ENCODE measurements at regions not wholly inside any gene's neighbourhood (a gene's known extent, or its start where the extent isn't known, plus 50 kb on each side); places are given as distances from the start of the nearest gene placed in this dataset.
A peak's percentile ranks its signal among the peaks of the same experiment; 100 is the strongest.
"Not testable (repeated sequence)": the region's sequence is repeated elsewhere in the genome, so short reads cannot be mapped to it uniquely, and the experiment has no call there.

DNA sequence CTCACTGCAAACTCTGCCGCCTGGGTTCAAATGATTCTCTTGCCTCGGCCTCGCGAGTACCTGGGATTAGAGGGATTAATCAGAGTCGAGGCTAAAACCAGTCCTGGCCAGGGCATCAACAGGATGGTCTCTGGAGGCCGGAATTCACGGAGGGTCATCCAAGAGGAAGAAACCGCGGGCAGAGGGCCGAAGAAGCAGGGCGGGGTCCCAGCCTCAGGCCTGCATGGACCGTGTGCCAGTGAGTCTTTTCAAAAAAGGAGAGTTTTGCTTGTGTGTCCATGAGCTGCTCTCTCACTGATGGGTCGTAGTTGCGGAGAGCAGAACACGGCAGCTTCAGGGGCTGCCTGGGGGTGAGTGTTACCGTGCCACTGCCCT lies 295.1 kb upstream of the ZNF337 start:
- no peaks in the 10 kb centered on the region for H3K27me3 ChIP-seq (replicated peaks; ENCODE audit: control insufficient read depth, insufficient read depth, low read length, poor library complexity, severe bottlenecking)
- H3K36me3 ChIP-seq (ENCODE audit: control insufficient read depth, insufficient read depth, low read length), result no peaks in the 10 kb centered on the region
- no peak overlapping the region for H3K4me3 ChIP-seq (ENCODE audit: insufficient read depth, low read depth, low read length, poor library complexity, severe bottlenecking)
- H3K9me3 ChIP-seq (ENCODE audit: control insufficient read depth, low read length), result no peaks in the 10 kb centered on the region
- H3K27ac ChIP-seq (ENCODE audit: insufficient read depth, low read length, poor library complexity, severe bottlenecking), result no peak overlapping the region
- DNase-seq, result no peak
- H3K4me1 ChIP-seq (ENCODE audit: control insufficient read depth, insufficient read depth, low read length, poor library complexity, severe bottlenecking), result no peaks in the 10 kb centered on the region

DNA sequence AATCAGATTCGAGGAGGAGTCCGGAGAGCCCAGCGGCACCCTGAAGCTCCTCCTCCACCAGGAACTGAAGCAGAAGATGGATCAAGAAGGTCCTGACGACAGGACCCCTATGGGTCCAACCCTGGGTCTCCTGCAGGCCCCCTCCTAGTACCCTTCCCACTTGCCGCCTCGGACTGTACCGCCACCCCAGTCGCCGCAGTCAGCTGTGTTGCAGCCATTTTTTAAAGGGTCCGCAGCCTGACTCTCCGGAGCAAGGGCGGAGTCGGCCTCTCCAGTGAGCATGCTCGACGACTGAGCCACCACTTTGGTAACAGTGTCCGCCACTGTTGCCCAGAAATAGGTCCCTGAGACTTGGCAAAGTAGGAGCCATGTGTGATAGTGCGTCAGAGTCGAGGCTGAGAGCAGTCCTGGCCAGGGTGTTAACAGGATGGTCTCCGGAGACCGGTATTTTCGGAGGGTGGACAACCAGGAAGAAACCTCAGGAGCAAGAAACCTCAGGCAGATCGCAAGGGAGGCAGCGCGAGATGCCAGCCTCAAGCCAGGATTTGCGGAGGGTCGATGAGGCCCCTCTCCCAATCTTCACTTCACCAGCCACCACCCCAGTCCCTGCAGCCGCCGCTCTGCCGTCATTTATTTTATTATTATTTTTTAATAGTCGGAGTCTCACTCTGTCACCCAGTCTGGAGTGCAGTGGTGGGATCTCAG lies 294.6 kb upstream of the ZNF337 start:
- no peak for DNase-seq
- no peak overlapping the region for H3K4me3 ChIP-seq (ENCODE audit: insufficient read depth, low read depth, low read length, poor library complexity, severe bottlenecking)
- no peaks in the 10 kb centered on the region for H3K4me1 ChIP-seq (ENCODE audit: control insufficient read depth, insufficient read depth, low read length, poor library complexity, severe bottlenecking)
- no peaks in the 10 kb centered on the region for H3K9me3 ChIP-seq (ENCODE audit: control insufficient read depth, low read length)
- H3K27ac ChIP-seq (ENCODE audit: insufficient read depth, low read length, poor library complexity, severe bottlenecking), result no peak overlapping the region
- no peaks in the 10 kb centered on the region for H3K36me3 ChIP-seq (ENCODE audit: control insufficient read depth, insufficient read depth, low read length)
- no peaks in the 10 kb centered on the region for H3K27me3 ChIP-seq (replicated peaks; ENCODE audit: control insufficient read depth, insufficient read depth, low read length, poor library complexity, severe bottlenecking)

- DNase-seq; H3K9me3 ChIP-seq (ENCODE audit: control insufficient read depth, low read length); H3K4me1 ChIP-seq (ENCODE audit: control insufficient read depth, insufficient read depth, low read length, poor library complexity, severe bottlenecking); H3K27me3 ChIP-seq (replicated peaks; ENCODE audit: control insufficient read depth, insufficient read depth, low read length, poor library complexity, severe bottlenecking); H3K4me3 ChIP-seq (ENCODE audit: insufficient read depth, low read depth, low read length, poor library complexity, severe bottlenecking); H3K36me3 ChIP-seq (ENCODE audit: control insufficient read depth, insufficient read depth, low read length); H3K27ac ChIP-seq (ENCODE audit: insufficient read depth, low read length, poor library complexity, severe bottlenecking): not testable (repeated sequence)
Measured at GRCh38 chr20:25989686-25990085, 293.0 kb upstream of the ZNF337 start.

DNA sequence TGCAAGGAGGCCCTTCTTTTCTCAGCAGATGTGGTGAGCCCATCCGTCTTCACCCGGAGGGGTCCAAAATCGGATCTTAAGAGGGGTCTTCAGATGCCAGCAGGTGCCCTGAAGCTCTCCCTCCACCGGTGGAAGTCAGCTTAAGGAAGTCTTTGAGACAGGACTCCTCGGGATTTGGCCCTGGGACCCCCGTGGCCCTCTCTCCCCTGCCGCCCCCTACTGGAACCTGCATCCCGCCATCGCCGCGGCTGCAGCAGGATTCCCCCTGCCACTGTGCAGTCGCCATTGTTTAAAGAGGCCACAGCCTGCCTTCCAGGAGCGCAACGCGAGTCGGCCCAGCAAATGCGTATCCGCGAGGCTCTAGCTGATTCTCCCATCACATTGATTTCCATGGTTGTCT lies 292.5 kb upstream of the ZNF337 start:
- DNase-seq, result no peak
- no peak overlapping the region for H3K4me3 ChIP-seq (ENCODE audit: insufficient read depth, low read depth, low read length, poor library complexity, severe bottlenecking)
- no peaks in the 10 kb centered on the region for H3K27me3 ChIP-seq (replicated peaks; ENCODE audit: control insufficient read depth, insufficient read depth, low read length, poor library complexity, severe bottlenecking)
- no peaks in the 10 kb centered on the region for H3K36me3 ChIP-seq (ENCODE audit: control insufficient read depth, insufficient read depth, low read length)
- no peaks in the 10 kb centered on the region for H3K4me1 ChIP-seq (ENCODE audit: control insufficient read depth, insufficient read depth, low read length, poor library complexity, severe bottlenecking)
- H3K27ac ChIP-seq (ENCODE audit: insufficient read depth, low read length, poor library complexity, severe bottlenecking), result no peak overlapping the region
- H3K9me3 ChIP-seq (ENCODE audit: control insufficient read depth, low read length), result no peaks in the 10 kb centered on the region

DNA sequence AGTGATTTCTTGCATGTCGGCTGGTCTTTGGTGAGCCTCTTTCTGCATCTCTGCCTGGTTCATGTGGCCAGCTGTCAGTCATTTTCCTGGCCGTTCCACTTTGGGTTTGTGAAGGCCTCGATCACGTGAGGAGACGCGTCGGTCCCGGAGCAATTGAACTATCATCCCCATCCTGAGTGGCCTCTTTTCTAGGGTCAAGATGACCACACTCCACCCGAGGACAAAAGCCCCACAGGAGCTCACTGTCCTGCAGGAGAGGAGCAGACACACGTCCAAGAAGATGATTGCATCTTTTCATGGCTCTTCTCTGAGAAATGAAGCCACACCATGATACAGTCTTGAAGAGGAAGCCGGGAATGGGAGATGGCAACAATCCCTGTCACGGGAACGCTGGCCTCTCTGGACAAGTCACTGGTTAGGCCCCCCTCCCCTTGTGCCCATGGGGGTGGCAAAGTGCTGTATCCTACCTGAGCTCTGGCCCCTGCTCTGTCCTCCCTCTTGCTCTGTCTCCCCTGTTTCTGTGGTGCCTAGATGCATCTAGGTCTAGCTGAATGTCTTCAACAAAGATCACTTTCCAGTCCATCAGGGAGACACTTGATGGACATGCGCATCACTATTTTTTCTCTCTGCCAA lies 291.4 kb upstream of the ZNF337 start:
- DNase-seq; H3K9me3 ChIP-seq (ENCODE audit: control insufficient read depth, low read length); H3K27ac ChIP-seq (ENCODE audit: insufficient read depth, low read length, poor library complexity, severe bottlenecking); H3K4me1 ChIP-seq (ENCODE audit: control insufficient read depth, insufficient read depth, low read length, poor library complexity, severe bottlenecking); H3K27me3 ChIP-seq (replicated peaks; ENCODE audit: control insufficient read depth, insufficient read depth, low read length, poor library complexity, severe bottlenecking); H3K4me3 ChIP-seq (ENCODE audit: insufficient read depth, low read depth, low read length, poor library complexity, severe bottlenecking); H3K36me3 ChIP-seq (ENCODE audit: control insufficient read depth, insufficient read depth, low read length): not testable (repeated sequence)

DNA sequence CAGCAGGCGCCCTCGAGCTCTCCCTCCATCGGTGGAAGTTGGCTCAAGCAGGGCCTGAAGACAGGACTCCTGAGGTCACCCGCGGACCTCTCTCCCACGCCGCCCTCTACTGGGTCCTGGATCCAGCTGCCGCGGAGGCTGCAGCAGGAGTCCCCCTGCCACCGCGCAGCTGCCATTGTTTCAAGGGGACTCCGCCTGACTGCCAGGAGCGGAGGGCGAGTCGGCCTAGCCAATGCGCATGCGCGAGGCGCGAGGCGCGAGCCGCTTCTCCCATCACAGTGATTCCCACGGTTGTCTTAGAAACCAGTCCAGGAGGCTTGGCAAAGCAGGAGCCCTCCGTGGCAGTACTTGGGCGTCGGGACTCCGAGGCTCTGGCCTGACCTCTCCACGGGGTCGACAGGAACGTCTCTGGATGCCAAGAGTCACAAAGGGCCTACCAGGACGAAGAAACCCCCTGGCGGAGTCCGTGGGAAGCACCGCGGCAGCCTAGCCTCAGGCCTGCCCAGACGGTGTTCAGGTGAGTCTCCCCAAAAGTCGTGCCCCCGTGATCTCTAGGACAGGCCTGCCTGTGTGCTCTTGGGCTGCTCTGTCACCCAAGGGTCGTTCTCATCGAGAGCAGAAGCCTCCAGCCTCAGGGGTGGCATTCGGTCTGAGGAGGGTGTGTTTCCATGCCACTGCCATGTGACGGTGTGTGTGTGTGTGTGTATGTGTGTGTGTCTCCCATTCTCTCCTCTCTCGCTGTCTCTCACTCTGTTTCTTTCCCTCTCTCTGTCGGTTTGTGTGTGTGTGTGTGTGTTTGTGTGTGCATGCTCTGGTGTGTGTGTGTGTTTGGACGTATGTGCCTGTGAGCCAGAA lies 290.6 kb upstream of the ZNF337 start:
- Histone ChIP-seq H3K27me3 (replicated peaks; ENCODE audit: control insufficient read depth, insufficient read depth, low read length, poor library complexity, severe bottlenecking) (no peaks in the 10 kb centered on the region), H3K4me1 (ENCODE audit: control insufficient read depth, insufficient read depth, low read length, poor library complexity, severe bottlenecking) (no peaks in the 10 kb centered on the region), H3K4me3 (ENCODE audit: insufficient read depth, low read depth, low read length, poor library complexity, severe bottlenecking) (peak overlapping the region; percentile 42), H3K27ac (ENCODE audit: insufficient read depth, low read length, poor library complexity, severe bottlenecking) (no peak overlapping the region), H3K36me3 (ENCODE audit: control insufficient read depth, insufficient read depth, low read length) (no peaks in the 10 kb centered on the region), H3K9me3 (ENCODE audit: control insufficient read depth, low read length) (no peaks in the 10 kb centered on the region)
- DNase-seq, result peak in 1 of 3 donors; percentile 28

GRCh38 chr20:25985597-25985996 lies 288.9 kb upstream of the ZNF337 start:
- Histone ChIP-seq H3K4me3 (ENCODE audit: insufficient read depth, low read depth, low read length, poor library complexity, severe bottlenecking) (no peak overlapping the region), H3K27me3 (replicated peaks; ENCODE audit: control insufficient read depth, insufficient read depth, low read length, poor library complexity, severe bottlenecking) (no peaks in the 10 kb centered on the region), H3K9me3 (ENCODE audit: control insufficient read depth, low read length) (no peaks in the 10 kb centered on the region), H3K4me1 (ENCODE audit: control insufficient read depth, insufficient read depth, low read length, poor library complexity, severe bottlenecking) (no peaks in the 10 kb centered on the region), H3K36me3 (ENCODE audit: control insufficient read depth, insufficient read depth, low read length) (no peaks in the 10 kb centered on the region), H3K27ac (ENCODE audit: insufficient read depth, low read length, poor library complexity, severe bottlenecking) (no peak overlapping the region)
- DNase-seq, result no peak

- Histone ChIP-seq H3K27ac (ENCODE audit: insufficient read depth, low read length, poor library complexity, severe bottlenecking) (no peak overlapping the region), H3K36me3 (ENCODE audit: control insufficient read depth, insufficient read depth, low read length) (no peaks in the 10 kb centered on the region), H3K4me3 (ENCODE audit: insufficient read depth, low read depth, low read length, poor library complexity, severe bottlenecking) (peak overlapping the region; percentile 4), H3K9me3 (ENCODE audit: control insufficient read depth, low read length) (no peaks in the 10 kb centered on the region), H3K27me3 (replicated peaks; ENCODE audit: control insufficient read depth, insufficient read depth, low read length, poor library complexity, severe bottlenecking) (no peaks in the 10 kb centered on the region), H3K4me1 (ENCODE audit: control insufficient read depth, insufficient read depth, low read length, poor library complexity, severe bottlenecking) (no peaks in the 10 kb centered on the region)
- no peak for DNase-seq
Measured at GRCh38 chr20:25984933-25985332, 288.3 kb upstream of the ZNF337 start.

DNA sequence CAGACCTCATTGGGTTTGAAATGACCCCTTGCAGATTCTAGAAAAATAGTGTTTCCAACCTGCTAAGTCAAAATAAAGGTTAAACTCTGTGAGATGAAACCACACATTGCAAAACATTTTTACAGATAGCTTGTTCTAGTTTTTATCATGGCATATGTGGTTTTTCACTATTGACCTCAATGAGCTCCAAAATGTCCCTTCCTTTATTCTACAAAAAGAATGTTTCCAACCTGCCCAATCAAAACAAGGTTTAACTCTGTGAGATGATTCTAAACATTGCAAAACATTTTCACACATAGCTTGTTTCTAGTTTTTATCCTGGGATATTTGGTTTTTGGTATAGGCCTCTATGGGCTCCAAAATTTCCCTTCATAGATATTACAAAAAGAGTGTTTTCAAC lies 286.0 kb upstream of the ZNF337 start:
- DNase-seq; H3K27ac ChIP-seq (ENCODE audit: insufficient read depth, low read length, poor library complexity, severe bottlenecking); H3K4me3 ChIP-seq (ENCODE audit: insufficient read depth, low read depth, low read length, poor library complexity, severe bottlenecking); H3K36me3 ChIP-seq (ENCODE audit: control insufficient read depth, insufficient read depth, low read length); H3K4me1 ChIP-seq (ENCODE audit: control insufficient read depth, insufficient read depth, low read length, poor library complexity, severe bottlenecking); H3K9me3 ChIP-seq (ENCODE audit: control insufficient read depth, low read length); H3K27me3 ChIP-seq (replicated peaks; ENCODE audit: control insufficient read depth, insufficient read depth, low read length, poor library complexity, severe bottlenecking): not testable (repeated sequence)

Measured in effector memory CD4-positive, alpha-beta T cell (primary cell).